Dendritic cell treated with granulocyte-macrophage colony-stimulating factor and Interleukin-4, amounts not matched to agents 40 ng/mL and 50 ng/mL, for 4 days (primary cell): ENCODE measurements at regions not wholly inside any gene's neighbourhood (a gene's known extent, or its start where the extent isn't known, plus 50 kb on each side); places are given as distances from the start of the nearest gene placed in this dataset.

ENCODE experiments used
- H3K27ac Mint-ChIP-seq: one replicate; pipeline ENCODE4 v1.8.0; 2022; ENCODE audit warnings: mild to moderate bottlenecking, mixed read lengths
- H3K27me3 Mint-ChIP-seq: one replicate; pipeline ENCODE4 v1.8.0; 2022; ENCODE audit warnings: mild to moderate bottlenecking, mixed read lengths
- H3K36me3 Mint-ChIP-seq: one replicate; pipeline ENCODE4 v1.8.0; 2022; ENCODE audit warnings: low read depth, mixed read lengths
- H3K4me1 Mint-ChIP-seq: one replicate; pipeline ENCODE4 v1.8.0; 2022; ENCODE audit warnings: low read depth, mixed read lengths
- H3K4me3 Mint-ChIP-seq: one replicate; pipeline ENCODE4 v1.8.0; 2022; ENCODE audit warnings: mild to moderate bottlenecking, moderate library complexity, mixed read lengths
- H3K9me3 Mint-ChIP-seq: one replicate; pipeline ENCODE4 v1.8.0; 2022; ENCODE audit warnings: mixed read lengths
- intact Hi-C: fragments of 100-400 bp; cut with micrococcal nuclease; formaldehyde crosslinking; loops from one replicate; pipeline ENCODE4 v1.15.0; 2022

DNA sequence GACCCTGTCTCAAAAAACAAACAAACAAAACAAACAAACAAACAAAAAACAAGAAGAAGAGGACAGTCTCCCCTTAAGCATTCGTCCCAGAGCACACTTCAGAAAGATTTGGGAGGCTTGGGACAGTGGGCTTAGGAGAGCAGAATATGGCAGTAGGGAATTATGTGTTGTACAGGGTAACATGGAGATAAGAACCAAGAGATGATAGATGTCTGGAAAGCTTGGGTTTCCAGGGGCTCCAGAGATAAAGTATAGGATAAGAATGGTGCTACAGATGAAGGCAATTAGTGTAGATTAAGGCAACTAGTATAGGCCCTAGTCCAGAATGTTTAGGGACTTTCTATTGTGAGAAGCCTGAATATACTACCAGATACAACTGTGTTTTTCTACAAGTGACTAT lies 934.9 kb upstream of the AUTS2 start:
- intact Hi-C loops = no loop called here
- H3K4me1 Mint-ChIP-seq = no peaks in the 10 kb centered on the region
- H3K27ac Mint-ChIP-seq = no peak overlapping the region
- no peaks in the 10 kb centered on the region for H3K27me3 Mint-ChIP-seq
- no peak overlapping the region for H3K4me3 Mint-ChIP-seq
- H3K36me3 Mint-ChIP-seq = no peaks in the 10 kb centered on the region
- H3K9me3 Mint-ChIP-seq = peaks cover 31% of the 10 kb centered on the region

DNA sequence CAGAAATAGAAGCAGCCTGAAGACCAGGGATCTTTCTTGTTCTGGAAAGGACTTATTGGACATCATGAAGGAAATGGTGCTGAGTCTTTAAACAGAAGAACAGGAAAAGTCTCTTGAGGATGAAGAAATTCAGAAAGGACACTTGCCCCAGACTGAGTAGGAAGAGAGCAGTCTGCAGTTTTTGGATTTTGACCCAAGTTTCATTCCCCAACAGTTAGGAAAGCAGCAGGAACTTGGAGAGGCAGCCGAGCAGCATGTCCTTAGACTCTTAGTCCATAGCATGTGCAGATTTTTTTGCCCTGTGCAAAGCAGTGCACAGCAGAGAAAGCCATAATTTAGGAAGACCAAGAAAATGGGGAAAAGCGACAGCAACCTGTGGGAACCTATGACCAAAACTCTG lies 927.2 kb upstream of the AUTS2 start:
- H3K9me3 Mint-ChIP-seq = peaks cover 71% of the 10 kb centered on the region
- intact Hi-C loops = no loop called here
- no peaks in the 10 kb centered on the region for H3K4me1 Mint-ChIP-seq
- no peak overlapping the region for H3K27ac Mint-ChIP-seq
- H3K27me3 Mint-ChIP-seq = no peaks in the 10 kb centered on the region
- H3K36me3 Mint-ChIP-seq = no peaks in the 10 kb centered on the region
- no peak overlapping the region for H3K4me3 Mint-ChIP-seq

DNA sequence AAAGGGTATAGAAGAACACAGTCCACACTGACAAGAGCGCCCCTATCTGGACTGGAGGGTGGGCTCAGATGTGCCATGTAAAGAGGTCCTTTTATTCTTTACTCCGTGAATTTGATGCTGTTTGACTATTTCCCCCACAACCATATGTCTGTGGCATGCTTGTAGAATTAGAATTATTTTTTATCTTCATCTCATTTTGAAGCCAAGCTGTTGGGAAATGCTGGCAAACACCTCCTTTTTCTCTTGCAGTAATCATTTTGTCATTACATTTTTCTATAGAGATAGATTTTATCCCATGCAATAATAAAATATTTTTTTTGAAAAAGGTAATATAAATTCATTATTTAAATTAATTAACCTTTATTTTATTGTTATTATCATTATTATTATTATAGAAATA lies 926.6 kb upstream of the AUTS2 start:
- peaks cover 77% of the 10 kb centered on the region for H3K9me3 Mint-ChIP-seq
- H3K27ac Mint-ChIP-seq = no peak overlapping the region
- intact Hi-C loops = no loop called here
- no peaks in the 10 kb centered on the region for H3K4me1 Mint-ChIP-seq
- no peaks in the 10 kb centered on the region for H3K36me3 Mint-ChIP-seq
- no peak overlapping the region for H3K4me3 Mint-ChIP-seq
- no peaks in the 10 kb centered on the region for H3K27me3 Mint-ChIP-seq

DNA sequence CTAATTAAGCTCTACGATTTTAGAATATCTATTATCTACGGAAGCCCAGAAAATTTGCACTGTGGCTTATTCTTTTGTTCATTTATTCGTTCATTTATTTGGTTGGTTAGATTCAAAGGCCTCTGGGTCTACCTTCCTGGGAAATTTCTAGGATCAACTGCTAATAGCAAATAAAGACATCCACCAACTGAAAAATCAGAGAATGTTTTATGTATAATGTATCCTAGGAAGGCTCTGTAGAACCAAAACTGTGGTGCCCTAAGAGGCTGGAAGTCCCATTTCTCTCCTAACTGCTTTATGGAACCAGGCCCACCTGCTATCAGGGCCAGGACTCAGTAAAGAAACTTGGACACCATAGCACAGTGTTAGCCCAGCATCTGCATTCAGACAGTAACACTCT lies 923.4 kb upstream of the AUTS2 start:
- Mint-ChIP-seq H3K27me3 (no peaks in the 10 kb centered on the region), H3K27ac (no peak overlapping the region), H3K9me3 (peaks cover 86% of the 10 kb centered on the region), H3K4me1 (no peaks in the 10 kb centered on the region), H3K4me3 (no peak overlapping the region), H3K36me3 (no peaks in the 10 kb centered on the region)
- intact Hi-C loops = no loop called here

DNA sequence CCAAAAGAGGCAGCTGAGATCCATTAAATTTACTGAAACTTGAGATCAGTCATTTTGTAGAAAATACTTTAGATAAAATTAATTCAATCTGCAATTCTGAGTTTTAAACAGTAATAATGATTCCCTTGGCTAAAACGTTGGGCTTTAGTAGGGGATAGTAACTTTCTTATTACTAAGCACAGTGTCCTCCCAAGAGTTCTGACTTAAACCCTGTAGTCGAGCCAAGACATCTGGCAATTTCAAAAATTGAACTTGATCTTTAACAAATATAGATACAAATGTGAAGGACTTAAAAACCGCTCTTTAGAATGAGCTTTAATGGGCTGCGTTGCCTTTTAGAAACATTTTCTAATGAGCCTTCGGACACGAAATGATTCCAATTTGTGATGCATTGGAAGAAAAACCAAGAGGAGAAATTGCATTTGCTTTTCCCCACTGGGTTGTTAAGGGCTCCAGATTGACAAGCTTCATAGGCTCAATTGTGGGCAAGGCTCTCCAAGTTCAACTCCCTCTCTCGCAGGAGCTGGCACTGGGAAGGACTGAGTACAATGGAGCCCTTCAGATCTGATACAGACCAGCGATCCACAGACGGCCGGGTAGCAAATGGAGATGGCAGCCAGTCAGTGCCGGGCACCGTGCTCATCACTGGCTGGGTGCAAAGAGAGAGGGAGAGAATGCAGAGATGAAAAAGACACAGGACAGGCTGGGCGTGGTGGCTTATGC lies 921.3 kb upstream of the AUTS2 start:
- H3K27ac Mint-ChIP-seq = no peak overlapping the region
- H3K36me3 Mint-ChIP-seq = no peaks in the 10 kb centered on the region
- no peaks in the 10 kb centered on the region for H3K27me3 Mint-ChIP-seq
- no peaks in the 10 kb centered on the region for H3K4me1 Mint-ChIP-seq
- no peak overlapping the region for H3K4me3 Mint-ChIP-seq
- intact Hi-C loops = no loop called here
- H3K9me3 Mint-ChIP-seq = peaks cover 85% of the 10 kb centered on the region

DNA sequence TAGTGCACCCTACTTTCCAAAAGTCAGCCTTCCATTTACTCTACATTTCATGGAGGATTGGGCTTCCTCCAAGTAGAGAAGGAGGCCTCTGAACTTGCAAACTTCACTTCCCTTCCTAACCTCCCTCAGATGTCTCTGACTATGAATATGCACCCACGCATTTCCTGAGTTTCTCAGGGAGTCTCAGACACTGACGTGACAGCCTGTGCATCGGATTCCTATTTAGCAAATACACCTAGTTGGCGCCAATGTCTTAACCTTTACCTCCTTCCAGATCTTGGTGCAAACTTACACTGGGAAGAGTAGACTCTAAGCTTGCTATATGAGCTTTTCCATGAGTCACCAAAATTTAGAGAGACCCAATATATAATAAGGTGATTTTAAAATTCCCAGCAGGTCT lies 920.1 kb upstream of the AUTS2 start:
- intact Hi-C loops = no loop called here
- Mint-ChIP-seq H3K27me3 (no peaks in the 10 kb centered on the region), H3K9me3 (peaks cover 92% of the 10 kb centered on the region), H3K4me1 (no peaks in the 10 kb centered on the region), H3K4me3 (no peak overlapping the region), H3K27ac (no peak overlapping the region), H3K36me3 (no peaks in the 10 kb centered on the region)

DNA sequence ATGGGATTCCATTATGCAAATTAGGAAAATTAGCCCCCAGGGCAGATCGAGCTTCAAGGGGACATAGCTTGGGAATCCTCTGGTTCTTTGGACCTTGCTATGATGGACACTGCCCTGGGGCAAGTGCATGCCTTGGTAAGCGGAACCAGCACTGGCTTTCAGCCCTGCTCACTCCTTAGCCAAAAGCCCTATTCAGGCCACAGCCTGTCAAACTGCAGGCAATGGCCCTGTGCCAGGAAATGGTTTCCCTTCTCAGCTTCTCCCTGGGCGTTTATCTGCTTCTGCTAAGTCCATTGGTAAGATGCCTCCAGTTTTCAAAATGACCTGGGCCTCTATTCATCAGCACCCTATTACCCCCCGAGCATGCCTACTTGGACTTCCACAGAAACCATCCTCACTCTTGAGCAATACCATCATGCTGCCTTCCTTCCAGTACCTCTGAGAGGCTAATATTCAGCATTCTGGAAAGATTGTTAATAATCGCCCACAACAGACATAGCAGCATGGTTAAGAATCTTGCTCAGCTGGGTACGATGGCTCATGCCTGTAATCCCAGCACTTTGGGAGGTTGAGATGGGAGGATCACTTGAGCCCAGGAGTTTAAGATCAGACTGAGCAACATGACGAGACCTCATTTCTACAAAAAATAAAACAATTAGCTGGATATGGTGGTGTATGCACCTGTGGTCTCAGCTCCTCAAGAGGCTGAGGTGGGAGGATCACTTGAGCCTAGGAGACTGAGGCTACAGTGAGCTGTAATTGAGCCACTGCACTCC lies 918.6 kb upstream of the AUTS2 start:
- no peaks in the 10 kb centered on the region for H3K36me3 Mint-ChIP-seq
- intact Hi-C loops = no loop called here
- no peak overlapping the region for H3K4me3 Mint-ChIP-seq
- H3K4me1 Mint-ChIP-seq = no peaks in the 10 kb centered on the region
- peaks cover 90% of the 10 kb centered on the region for H3K9me3 Mint-ChIP-seq
- no peaks in the 10 kb centered on the region for H3K27me3 Mint-ChIP-seq
- H3K27ac Mint-ChIP-seq = no peak overlapping the region

DNA sequence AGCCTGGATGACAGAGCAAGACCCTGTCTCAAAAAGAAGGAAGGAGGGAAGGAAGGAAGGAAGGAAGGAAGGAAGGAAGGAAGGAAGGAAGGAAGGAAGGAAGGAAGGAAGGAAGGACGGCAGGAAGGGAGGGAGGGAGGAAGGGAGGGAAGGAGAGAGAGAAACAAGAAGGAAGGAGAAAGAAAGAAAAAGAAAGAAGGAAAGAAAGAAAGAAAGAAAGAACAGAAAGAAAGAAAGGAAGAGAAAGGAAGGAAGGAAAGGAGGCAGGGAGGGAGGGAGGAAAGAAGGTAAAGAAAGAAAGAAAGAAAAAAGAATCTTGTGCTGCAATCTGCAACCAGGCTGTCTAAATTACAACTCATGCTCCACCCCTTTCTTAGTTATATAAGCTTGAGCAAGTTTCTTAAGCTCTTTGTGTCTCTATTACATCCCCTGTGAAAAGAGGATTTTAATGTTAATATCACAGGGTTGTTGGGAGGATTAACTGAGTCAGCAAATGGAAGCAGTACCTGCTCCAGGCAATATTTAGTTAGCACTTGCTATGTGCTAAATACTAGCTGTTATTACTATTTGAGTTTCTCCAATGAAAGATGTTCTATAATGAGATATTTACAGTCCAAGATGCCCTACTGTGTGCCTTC lies 917.9 kb upstream of the AUTS2 start:
- H3K9me3 Mint-ChIP-seq = peaks cover 93% of the 10 kb centered on the region

DNA sequence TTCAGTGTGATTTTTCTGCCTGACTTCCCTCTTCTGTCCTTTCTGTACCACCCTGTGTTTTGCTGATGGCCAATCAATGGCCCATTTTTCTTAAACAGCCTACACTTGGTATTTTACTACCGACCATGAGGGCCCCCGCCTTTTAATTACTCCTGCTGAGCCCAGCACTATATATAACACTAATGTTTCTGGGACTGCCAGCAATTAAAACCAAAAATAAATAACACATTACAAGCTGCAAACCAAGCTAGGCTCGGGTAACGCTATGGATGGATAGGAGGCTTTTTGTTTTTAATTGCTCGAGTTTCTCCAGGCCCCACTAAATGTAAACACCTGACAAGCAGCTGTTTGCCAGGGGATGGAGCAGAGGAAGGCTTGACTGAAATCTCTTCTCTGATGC lies 915.4 kb upstream of the AUTS2 start:
- H3K27ac Mint-ChIP-seq = no peak overlapping the region
- no peaks in the 10 kb centered on the region for H3K4me1 Mint-ChIP-seq
- H3K27me3 Mint-ChIP-seq = no peaks in the 10 kb centered on the region
- peaks cover 93% of the 10 kb centered on the region for H3K9me3 Mint-ChIP-seq
- H3K36me3 Mint-ChIP-seq = no peaks in the 10 kb centered on the region
- H3K4me3 Mint-ChIP-seq = no peak overlapping the region
- intact Hi-C loops = no loop called here

More for the DNA sequence above, 917.9 kb upstream of the AUTS2 start:
- intact Hi-C loops = no loop called here
- H3K4me3 Mint-ChIP-seq = no peak overlapping the region
- no peaks in the 10 kb centered on the region for H3K27me3 Mint-ChIP-seq
- no peaks in the 10 kb centered on the region for H3K36me3 Mint-ChIP-seq
- no peak overlapping the region for H3K27ac Mint-ChIP-seq
- no peaks in the 10 kb centered on the region for H3K4me1 Mint-ChIP-seq

DNA sequence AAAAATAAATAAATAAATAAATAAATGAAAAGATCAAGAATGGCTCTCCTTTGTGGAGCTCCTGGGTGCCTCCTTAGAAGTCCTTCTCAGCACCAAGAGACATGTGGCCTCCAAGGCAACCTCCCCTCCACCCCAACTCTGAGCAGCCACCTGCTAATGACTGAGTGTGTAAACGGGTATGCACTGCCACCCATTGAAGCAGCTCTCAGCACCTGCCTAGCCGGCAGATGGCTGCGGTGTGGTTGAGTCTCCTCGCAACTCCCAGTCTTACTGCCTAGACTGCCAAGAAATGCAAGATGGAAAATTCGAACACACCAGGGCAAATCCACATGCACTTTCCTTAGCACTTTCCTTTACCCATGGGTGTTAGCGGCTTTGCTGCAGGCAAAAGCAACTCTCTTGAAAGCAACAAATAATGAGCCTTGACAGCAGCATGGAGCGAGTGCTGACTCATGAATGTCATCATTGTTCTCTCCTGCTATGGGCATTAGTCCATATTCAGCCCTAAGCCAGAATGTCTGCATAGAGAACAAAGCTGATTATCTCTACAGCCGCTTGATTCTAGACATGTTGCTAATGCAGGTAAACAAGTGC lies 913.9 kb upstream of the AUTS2 start:
- intact Hi-C loops = no loop called here
- Mint-ChIP-seq H3K4me3 (no peak overlapping the region), H3K4me1 (no peaks in the 10 kb centered on the region), H3K36me3 (no peaks in the 10 kb centered on the region), H3K27ac (no peak overlapping the region), H3K27me3 (no peaks in the 10 kb centered on the region), H3K9me3 (peaks cover 93% of the 10 kb centered on the region)

DNA sequence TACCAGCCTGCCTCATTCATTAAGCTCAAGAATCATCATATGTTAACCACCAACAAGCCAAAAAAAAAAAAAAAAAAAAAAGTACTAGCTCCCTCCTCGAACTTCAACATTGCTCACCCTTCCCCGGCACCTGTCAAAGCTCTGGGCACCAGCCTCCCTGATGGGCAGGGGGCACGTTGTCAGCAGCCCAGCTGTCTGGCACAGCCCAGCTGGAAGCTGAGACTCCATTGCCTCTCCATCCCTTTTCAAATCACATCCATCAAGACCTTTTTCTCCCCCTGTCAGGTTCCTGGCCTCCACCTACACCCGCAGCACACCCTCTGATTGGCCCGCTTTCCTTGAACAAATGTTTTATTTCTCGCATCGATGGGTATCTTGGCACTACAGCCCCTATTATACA lies 913.3 kb upstream of the AUTS2 start:
- Mint-ChIP-seq H3K27me3 (no peaks in the 10 kb centered on the region), H3K4me1 (no peaks in the 10 kb centered on the region), H3K27ac (no peak overlapping the region), H3K9me3 (peaks cover 91% of the 10 kb centered on the region), H3K4me3 (no peak overlapping the region), H3K36me3 (no peaks in the 10 kb centered on the region)
- intact Hi-C loops = no loop called here

DNA sequence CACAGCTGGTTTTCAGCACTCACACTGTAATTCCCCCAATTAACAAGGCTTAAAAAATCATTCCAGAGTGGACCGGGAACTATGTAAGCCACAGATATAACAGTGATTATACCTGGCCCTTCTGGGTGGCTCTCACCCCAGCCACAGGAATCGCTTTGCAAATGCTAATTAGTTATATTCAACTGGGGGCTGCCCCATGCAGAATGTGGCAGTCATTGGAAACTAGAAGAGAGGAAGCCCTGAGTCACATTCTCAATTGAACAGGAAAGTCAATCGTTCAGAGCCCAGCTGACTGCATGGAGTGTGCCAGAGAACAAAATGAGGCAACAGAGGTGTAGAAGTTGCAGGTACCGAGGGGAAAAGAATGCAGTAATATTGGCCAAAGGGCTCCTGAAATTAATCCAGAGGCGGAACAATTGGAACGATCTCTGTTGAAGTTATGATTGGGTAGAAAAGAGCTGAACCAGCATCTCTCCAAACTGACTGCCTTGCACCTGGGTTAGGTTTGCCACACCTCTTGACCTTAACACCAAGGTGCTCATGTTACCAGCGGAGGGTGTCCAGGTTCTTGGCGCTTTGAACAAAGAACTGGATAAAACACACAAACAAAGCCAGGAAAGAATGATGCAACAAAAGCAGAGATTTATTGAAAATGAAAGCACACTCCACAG lies 909.7 kb upstream of the AUTS2 start:
- Mint-ChIP-seq H3K27ac (no peak overlapping the region), H3K4me3 (no peak overlapping the region), H3K27me3 (no peaks in the 10 kb centered on the region), H3K36me3 (no peaks in the 10 kb centered on the region), H3K4me1 (no peaks in the 10 kb centered on the region), H3K9me3 (peaks cover 75% of the 10 kb centered on the region)
- intact Hi-C loops = no loop called here

DNA sequence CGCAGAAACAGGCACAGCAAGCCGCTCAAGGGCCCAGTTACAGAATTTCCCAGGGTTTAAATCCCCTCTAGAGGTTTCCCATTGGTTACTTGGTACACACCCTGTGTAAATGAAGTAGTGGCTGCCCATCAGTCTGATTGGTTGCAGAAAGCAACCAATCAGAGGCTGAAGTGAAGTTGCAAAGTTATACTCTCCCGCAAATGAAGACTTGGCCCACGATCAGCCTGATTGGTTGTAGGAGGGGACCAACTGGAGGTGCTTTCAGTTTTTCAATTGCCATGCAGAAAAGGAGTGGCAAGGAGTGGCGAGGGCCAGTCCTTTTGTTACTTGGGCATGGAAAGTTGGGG lies 909.2 kb upstream of the AUTS2 start:
- Mint-ChIP-seq H3K27me3 (no peaks in the 10 kb centered on the region), H3K27ac (no peak overlapping the region), H3K9me3 (peaks cover 70% of the 10 kb centered on the region), H3K36me3 (no peaks in the 10 kb centered on the region), H3K4me3 (no peak overlapping the region), H3K4me1 (no peaks in the 10 kb centered on the region)
- intact Hi-C loops = no loop called here
